GF-D8 (cell line): ENCODE measurements at regions not wholly inside any gene's neighbourhood (a gene's known extent, or its start where the extent isn't known, plus 50 kb on each side); places are given as distances from the start of the nearest gene placed in this dataset.

Experiments
- DNase-seq: peaks from one replicate; lab custom pipeline; 2025; lab: John Stamatoyannopoulos, UW

- no peak for DNase-seq
These were observed 106.8 kb upstream of the C1orf21 start for GRCh38 chr1:184279911-184280458.

GRCh38 chr1:184283999-184284398 lies 102.8 kb upstream of the C1orf21 start:
- DNase-seq, result no peak

- DNase-seq, result no peak
These were observed 101.9 kb upstream of the C1orf21 start for GRCh38 chr1:184284900-184285299.

- no peak for DNase-seq
These were observed 101.3 kb upstream of the C1orf21 start for GRCh38 chr1:184285401-184286087.

GRCh38 chr1:184287001-184287400 lies 99.8 kb upstream of the C1orf21 start:
- no peak for DNase-seq

GRCh38 chr1:184289825-184290550 lies 96.8 kb upstream of the C1orf21 start:
- DNase-seq, result no peak

GRCh38 chr1:184291701-184292100 lies 95.1 kb upstream of the C1orf21 start:
- no peak for DNase-seq

- DNase-seq, result no peak
These were observed 94.7 kb upstream of the C1orf21 start for GRCh38 chr1:184292101-184292500.

- DNase-seq, result no peak
These were observed 92.7 kb upstream of the C1orf21 start for GRCh38 chr1:184294101-184294500.

- DNase-seq, result no peak
These were observed 90.2 kb upstream of the C1orf21 start for GRCh38 chr1:184296466-184297243.

GRCh38 chr1:184297244-184297750 lies 89.5 kb upstream of the C1orf21 start:
- DNase-seq, result no peak

GRCh38 chr1:184298440-184299405 lies 88.1 kb upstream of the C1orf21 start:
- no peak for DNase-seq

GRCh38 chr1:184299406-184299790 lies 87.4 kb upstream of the C1orf21 start:
- DNase-seq, result no peak

GRCh38 chr1:184299796-184300195 lies 87.0 kb upstream of the C1orf21 start:
- DNase-seq, result no peak

GRCh38 chr1:184300446-184300845 lies 86.4 kb upstream of the C1orf21 start:
- no peak for DNase-seq

- no peak for DNase-seq
These were observed 85.6 kb upstream of the C1orf21 start for GRCh38 chr1:184301227-184301626.

- DNase-seq, result no peak
These were observed 84.5 kb upstream of the C1orf21 start for GRCh38 chr1:184302346-184302745.

- DNase-seq, result no peak
These were observed 76.5 kb upstream of the C1orf21 start for GRCh38 chr1:184310157-184310819.

GRCh38 chr1:184311580-184311979 lies 75.2 kb upstream of the C1orf21 start:
- DNase-seq, result no peak

- no peak for DNase-seq
These were observed 71.6 kb upstream of the C1orf21 start for GRCh38 chr1:184315254-184315653.

GRCh38 chr1:184319879-184320278 lies 67.0 kb upstream of the C1orf21 start:
- no peak for DNase-seq
